ENCODE measurements at regions not wholly inside any gene's neighbourhood (a gene's known extent, or its start where the extent isn't known, plus 50 kb on each side); places are given as distances from the start of the nearest gene placed in this dataset.

GRCh38 chr2:38441346-38441745 lies 64.3 kb upstream of the ATL2 start:
- TF ChIP-seq, protein P1, sequence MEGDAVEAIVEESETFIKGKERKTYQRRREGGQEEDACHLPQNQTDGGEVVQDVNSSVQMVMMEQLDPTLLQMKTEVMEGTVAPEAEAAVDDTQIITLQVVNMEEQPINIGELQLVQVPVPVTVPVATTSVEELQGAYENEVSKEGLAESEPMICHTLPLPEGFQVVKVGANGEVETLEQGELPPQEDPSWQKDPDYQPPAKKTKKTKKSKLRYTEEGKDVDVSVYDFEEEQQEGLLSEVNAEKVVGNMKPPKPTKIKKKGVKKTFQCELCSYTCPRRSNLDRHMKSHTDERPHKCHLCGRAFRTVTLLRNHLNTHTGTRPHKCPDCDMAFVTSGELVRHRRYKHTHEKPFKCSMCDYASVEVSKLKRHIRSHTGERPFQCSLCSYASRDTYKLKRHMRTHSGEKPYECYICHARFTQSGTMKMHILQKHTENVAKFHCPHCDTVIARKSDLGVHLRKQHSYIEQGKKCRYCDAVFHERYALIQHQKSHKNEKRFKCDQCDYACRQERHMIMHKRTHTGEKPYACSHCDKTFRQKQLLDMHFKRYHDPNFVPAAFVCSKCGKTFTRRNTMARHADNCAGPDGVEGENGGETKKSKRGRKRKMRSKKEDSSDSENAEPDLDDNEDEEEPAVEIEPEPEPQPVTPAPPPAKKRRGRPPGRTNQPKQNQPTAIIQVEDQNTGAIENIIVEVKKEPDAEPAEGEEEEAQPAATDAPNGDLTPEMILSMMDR (conservative IDR thresholded peaks at IDR 0.05; ENCODE audit: low read depth, low read length), result no peak
- H3K4me3 ChIP-seq (ENCODE audit: low read length), result no peak overlapping the region
- DNase-seq (ENCODE audit: low read depth), result no peak

- no peak overlapping the region for H3K4me3 ChIP-seq (ENCODE audit: low read length)
- TF ChIP-seq, protein P1 (conservative IDR thresholded peaks at IDR 0.05; ENCODE audit: low read depth, low read length), result no peak
- no peak for DNase-seq (ENCODE audit: low read depth)
These were observed 63.6 kb upstream of the ATL2 start for GRCh38 chr2:38440655-38441054.

- H3K4me3 ChIP-seq (ENCODE audit: low read length), result no peak overlapping the region
- TF ChIP-seq, protein P1 (conservative IDR thresholded peaks at IDR 0.05; ENCODE audit: low read depth, low read length), result no peak
- no peak for DNase-seq (ENCODE audit: low read depth)
These were observed 62.8 kb upstream of the ATL2 start for GRCh38 chr2:38439863-38440262.

GRCh38 chr2:38438883-38439612 lies 62.0 kb upstream of the ATL2 start:
- no peak for DNase-seq (ENCODE audit: low read depth)
- TF ChIP-seq, protein P1 (conservative IDR thresholded peaks at IDR 0.05; ENCODE audit: low read depth, low read length), result no peak
- no peak overlapping the region for H3K4me3 ChIP-seq (ENCODE audit: low read length)

DNA sequence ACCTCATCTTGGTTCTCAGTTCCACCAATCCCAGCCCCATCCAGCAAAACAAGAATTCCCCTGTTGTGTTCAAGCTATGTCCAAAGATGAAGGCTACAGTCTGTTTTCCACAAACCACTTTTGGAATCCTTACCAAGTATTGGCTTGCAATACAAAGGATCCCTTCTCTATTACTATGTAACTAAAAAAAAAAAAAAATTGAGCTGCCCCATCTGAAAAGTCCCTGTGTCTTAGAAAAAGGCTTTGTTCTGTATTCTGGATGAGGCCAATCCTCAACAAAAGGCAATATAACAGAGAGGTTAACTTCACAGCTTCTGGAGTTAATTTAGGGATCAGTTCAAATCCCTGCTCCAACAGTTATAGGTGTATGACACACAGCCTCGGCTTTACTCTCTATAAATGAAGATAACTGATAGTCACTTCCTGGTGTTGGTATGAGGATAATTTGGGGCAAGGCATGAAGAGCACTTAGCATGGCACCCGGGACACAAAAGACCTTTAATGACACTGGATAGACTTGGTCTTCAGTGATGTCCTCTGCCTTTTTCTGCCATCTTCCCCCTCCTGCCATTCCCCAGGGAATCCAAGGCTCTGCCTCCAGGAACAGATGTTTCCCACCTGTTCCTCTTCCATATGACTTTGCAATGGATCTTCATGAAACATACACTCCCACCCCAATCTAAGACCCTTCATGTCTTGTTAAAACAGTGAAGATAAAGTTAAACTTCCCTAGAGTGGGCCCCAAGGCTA lies 61.2 kb upstream of the ATL2 start:
- TF ChIP-seq, protein P1 (conservative IDR thresholded peaks at IDR 0.05; ENCODE audit: low read depth, low read length), result no peak
- no peak for DNase-seq (ENCODE audit: low read depth)
- no peak overlapping the region for H3K4me3 ChIP-seq (ENCODE audit: low read length)

DNA sequence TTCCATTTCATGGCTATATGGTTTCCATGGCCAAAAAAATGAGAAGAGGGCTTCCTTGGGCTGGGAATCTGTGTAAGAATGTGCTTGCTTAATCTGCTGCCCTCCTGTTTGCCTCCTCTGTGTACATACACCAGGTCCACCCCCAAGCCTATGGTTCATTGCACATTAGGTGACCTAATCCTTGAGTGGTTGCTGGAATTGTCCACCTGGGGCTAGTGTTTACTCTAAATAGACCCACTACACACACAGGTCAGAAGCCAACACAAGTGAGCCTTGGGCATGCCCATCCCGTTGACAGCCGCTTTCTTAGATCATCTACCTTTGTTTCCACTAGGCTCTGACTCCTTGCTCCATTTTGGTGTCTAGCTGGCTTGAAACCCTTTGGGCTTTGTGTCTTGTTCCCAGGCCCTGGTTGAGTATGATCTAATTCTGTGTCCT lies 59.2 kb upstream of the ATL2 start:
- TF ChIP-seq, protein P1 (conservative IDR thresholded peaks at IDR 0.05; ENCODE audit: low read depth, low read length), result no peak
- no peak for DNase-seq (ENCODE audit: low read depth)
- no peak overlapping the region for H3K4me3 ChIP-seq (ENCODE audit: low read length)

- no peak for DNase-seq (ENCODE audit: low read depth)
- TF ChIP-seq, protein P1 (conservative IDR thresholded peaks at IDR 0.05; ENCODE audit: low read depth, low read length), result no peak
- no peak overlapping the region for H3K4me3 ChIP-seq (ENCODE audit: low read length)
These were observed 58.7 kb upstream of the ATL2 start for GRCh38 chr2:38435775-38436174.

Measured in retinal pigment epithelial cell (primary cell).